HepG2 (cell line): ENCODE measurements at regions not wholly inside any gene's neighbourhood (a gene's known extent, or its start where the extent isn't known, plus 50 kb on each side); places are given as distances from the start of the nearest gene placed in this dataset.

Experiments
- ATAC-seq: fragments of 200-7000 bp; cut with Tn5 transposase; 3 replicates; pipeline ENCODE4 v1.9.1; 2020; ENCODE audit warnings: mild to moderate bottlenecking, moderate library complexity
- BruUV-seq: library from RNA; stranded (reverse); fragments of 400-500 nt; replicated peaks from 2 replicates; lab custom pipeline; 2021; lab: Mats Ljungman, UMichigan
- CTCF ChIA-PET: fragments of 300-600 bp; formaldehyde crosslinking; extraction: SDS; loops from one replicate; lab custom pipeline; 2021; ENCODE audit warnings: low total read pairs, inconsistent platforms, low intra/inter-chr PET ratio; lab: Yijun Ruan, JAX
- POLR2A ChIA-PET: fragments of 350-600 bp; sonication (Branson Sonifier 250); formaldehyde crosslinking; loops from one replicate; lab custom pipeline; 2020; ENCODE audit warnings: antibody characterized with exemption, inconsistent platforms; lab: Yijun Ruan, JAX
- DNase-seq: peaks from one replicate; pipeline ENCODE4 v3.0.0-alpha.2; 2015; ENCODE audit warnings: low spot score
- FAIRE-seq: peaks from 3 replicates; lab custom pipeline; 2011; peaks lifted over from hg19 to GRCh38; lab: Jason Lieb, UNC
- H2AFZ ChIP-seq: one replicate; pipeline ENCODE4 v1.6.1; 2011; ENCODE audit warnings: low read length, inconsistent platforms
- H3K27ac ChIP-seq: fragments of 300-600 bp; 3 replicates; pipeline ENCODE4 v1.8.0; 2011; ENCODE audit warnings: mixed run types, mild to moderate bottlenecking, mixed read lengths, low read length, inconsistent platforms; ENCODE audit not compliant: insufficient read depth; ENCODE audit errors: extremely low read length
- H3K27me3 ChIP-seq, 2 experiments: fragments of 200-600 bp in 1 of 2; 2 replicates in 1 of 2; 3 replicates in 1 of 2; pipeline versions ENCODE4 v1.6.0 to v1.8.0; 2011; ENCODE audit warnings: low read length in 2 of 2, mild to moderate bottlenecking in 2 of 2, moderate library complexity in 2 of 2, inconsistent platforms in 1 of 2; ENCODE audit not compliant: insufficient read depth in 2 of 2, control insufficient read depth in 1 of 2
- H3K36me3 ChIP-seq, 2 experiments: fragments of 200-600 bp in 1 of 2; replicated peaks in 1 of 2; 2 replicates in 1 of 2; 3 replicates in 1 of 2; pipeline versions ENCODE4 v1.5.1 to v1.8.0; 2011; ENCODE audit warnings: low read length in 2 of 2, inconsistent platforms in 1 of 2; ENCODE audit not compliant: insufficient read depth in 2 of 2, control insufficient read depth in 1 of 2
- H3K4me1 ChIP-seq: 2 replicates; pipeline ENCODE4 v1.5.1; 2012; ENCODE audit warnings: low read length, inconsistent platforms; ENCODE audit not compliant: insufficient read depth
- H3K4me2 ChIP-seq: 2 replicates; pipeline ENCODE4 v1.6.0; 2011; ENCODE audit warnings: low read depth, low read length, inconsistent platforms
- H3K4me3 ChIP-seq, 3 experiments: fragments of 200-600 bp in 1 of 3; sonication (generic), shearing (Covaris generic) in 1 of 3; replicated peaks in 1 of 3; 2 replicates each; pipeline ENCODE4 v1.5.1; 2011 to 2016; ENCODE audit warnings: low read length in 3 of 3, inconsistent platforms in 2 of 3, low read depth in 2 of 3, mild to moderate bottlenecking in 2 of 3, control low read depth in 1 of 3, mixed read lengths in 1 of 3; ENCODE audit not compliant: insufficient read depth in 1 of 3
- H3K79me2 ChIP-seq: one replicate; pipeline ENCODE4 v1.6.1; 2011; ENCODE audit warnings: low read length, inconsistent platforms; ENCODE audit not compliant: insufficient read depth
- H3K9ac ChIP-seq: 2 replicates; pipeline ENCODE4 v1.6.0; 2011; ENCODE audit warnings: mild to moderate bottlenecking, low read depth, low read length, inconsistent platforms; ENCODE audit not compliant: insufficient read depth
- H3K9me3 ChIP-seq: 2 replicates; pipeline ENCODE4 v1.5.1; 2012; ENCODE audit warnings: mild to moderate bottlenecking, low read length
- H4K20me1 ChIP-seq: 2 replicates; pipeline ENCODE4 v1.6.0; 2011; ENCODE audit warnings: inconsistent platforms, mild to moderate bottlenecking, low read length, moderate library complexity; ENCODE audit not compliant: insufficient read depth
- ARNT ChIP-seq: fragments of 450-650 bp; IDR thresholded peaks from 2 replicates; pipeline ENCODE4 v1.6.1; 2017
- ATF1 ChIP-seq: IDR thresholded peaks from 2 replicates; pipeline ENCODE4 v1.6.1; 2016; ENCODE audit warnings: mild to moderate bottlenecking, control low read depth
- CAMTA2 ChIP-seq: sonication (generic); formaldehyde crosslinking; IDR thresholded peaks from 2 replicates; pipeline ENCODE4 v1.4.0; 2020; ENCODE audit warnings: mild to moderate bottlenecking, missing genetic modification reagents, borderline replicate concordance
- KAT2B ChIP-seq: fragments of 150-350 bp; IDR thresholded peaks from 2 replicates; pipeline ENCODE4 v1.6.1; 2014; ENCODE audit warnings: low read depth, low read length, borderline replicate concordance
- MAZ ChIP-seq, 2 experiments: sonication (generic) in 1 of 2; formaldehyde crosslinking in 1 of 2; IDR thresholded peaks; 2 replicates each; pipeline versions ENCODE4 v1.5.0 to v1.6.1; 2012 to 2020; ENCODE audit warnings: low read depth in 2 of 2, mild to moderate bottlenecking in 2 of 2, borderline replicate concordance in 1 of 2, improper control_type of control experiment in 1 of 2, low read length in 1 of 2, missing genetic modification reagents in 1 of 2, moderate library complexity in 1 of 2
- MTA1 ChIP-seq: sonication (generic); formaldehyde crosslinking; IDR thresholded peaks from 2 replicates; pipeline ENCODE4 v1.4.0; 2020; ENCODE audit warnings: missing genetic modification reagents, mild to moderate bottlenecking, borderline replicate concordance
- PLRG1 ChIP-seq: fragments of 450-650 bp; conservative IDR thresholded peaks from 2 replicates; pipeline ENCODE4 v1.6.1; 2016
- PRMT3 ChIP-seq: sonication (generic); formaldehyde crosslinking; IDR thresholded peaks from 2 replicates; pipeline ENCODE4 v1.8.1; 2022; ENCODE audit warnings: low read depth, mild to moderate bottlenecking, moderate library complexity, missing genetic modification reagents, borderline replicate concordance
- RFX1 ChIP-seq: fragments of 450-650 bp; IDR thresholded peaks from 2 replicates; pipeline ENCODE4 v1.6.1; 2017
- SMYD3 ChIP-seq: sonication (generic); formaldehyde crosslinking; IDR thresholded peaks from 2 replicates; pipeline ENCODE4 v1.8.1; 2023; ENCODE audit warnings: mild to moderate bottlenecking, missing genetic modification reagents
- SRSF1 ChIP-seq: fragments of 200-400 bp; formaldehyde crosslinking; optimal IDR thresholded peaks from 2 replicates; pipeline ENCODE3; 2017; ENCODE audit warnings: mild to moderate bottlenecking, low read depth, low read length, moderate library complexity
- ZNF432 ChIP-seq: sonication (generic); formaldehyde crosslinking; IDR thresholded peaks from 2 replicates; pipeline ENCODE4 v1.5.0; 2020; ENCODE audit warnings: missing genetic modification reagents, mild to moderate bottlenecking, borderline replicate concordance
- ZNF558 ChIP-seq: sonication (generic); formaldehyde crosslinking; IDR thresholded peaks from 2 replicates; pipeline ENCODE4 v1.9.0; 2022; ENCODE audit warnings: mild to moderate bottlenecking, missing genetic modification reagents, borderline replicate concordance
- ZNF839 ChIP-seq: sonication (generic); formaldehyde crosslinking; IDR thresholded peaks from 2 replicates; pipeline ENCODE4 v1.4.0; 2020; ENCODE audit warnings: missing genetic modification reagents, mild to moderate bottlenecking, borderline replicate concordance
- ZNF850 ChIP-seq: sonication (generic); formaldehyde crosslinking; conservative IDR thresholded peaks from 2 replicates; pipeline ENCODE4 v1.9.0; 2021; ENCODE audit warnings: mild to moderate bottlenecking, missing genetic modification reagents
- ZSCAN30 ChIP-seq: sonication (generic); formaldehyde crosslinking; IDR thresholded peaks from 2 replicates; pipeline ENCODE4 v1.5.0; 2020; ENCODE audit warnings: mild to moderate bottlenecking, missing genetic modification reagents
- WGBS: methylation state at CpG from one replicate; pipeline ENCODE4 v1.1.6; 2017; ENCODE audit warnings: low lambda C conversion rate; 5-methylcytosine and 5-hydroxymethylcytosine counted together
- in situ Hi-C: cut with HindIII; loops from 2 replicates; pipeline ENCODE4 v1.10.0; 2017; ENCODE audit warnings: low pct_unique_long_range_greater_than_20kb; ENCODE audit not compliant: extremely low pct_ligation_motif_present
- intact Hi-C: fragments of 100-400 bp; cut with micrococcal nuclease; formaldehyde crosslinking; loops from one replicate; pipeline ENCODE4 v1.10.0; 2022; ENCODE audit not compliant: unreplicated experiment
- TF ChIP-seq, protein P1 (sequence below): sonication (generic); formaldehyde crosslinking; IDR thresholded peaks from 2 replicates; pipeline ENCODE4 v1.5.0; 2020; ENCODE audit warnings: missing genetic modification reagents
- TF ChIP-seq, protein P2 (sequence below): sonication (generic); formaldehyde crosslinking; conservative IDR thresholded peaks from 2 replicates; pipeline ENCODE4 v1.4.0; 2020; ENCODE audit warnings: missing genetic modification reagents
- TF ChIP-seq, protein P3 (sequence below): sonication (generic); formaldehyde crosslinking; IDR thresholded peaks from 2 replicates; pipeline ENCODE4 v1.4.0; 2020; ENCODE audit warnings: missing genetic modification reagents, borderline replicate concordance
- TF ChIP-seq, protein P4 (sequence below): sonication (generic); formaldehyde crosslinking; IDR thresholded peaks from 2 replicates; pipeline ENCODE4 v1.4.0; 2020; ENCODE audit warnings: missing genetic modification reagents

DNA sequence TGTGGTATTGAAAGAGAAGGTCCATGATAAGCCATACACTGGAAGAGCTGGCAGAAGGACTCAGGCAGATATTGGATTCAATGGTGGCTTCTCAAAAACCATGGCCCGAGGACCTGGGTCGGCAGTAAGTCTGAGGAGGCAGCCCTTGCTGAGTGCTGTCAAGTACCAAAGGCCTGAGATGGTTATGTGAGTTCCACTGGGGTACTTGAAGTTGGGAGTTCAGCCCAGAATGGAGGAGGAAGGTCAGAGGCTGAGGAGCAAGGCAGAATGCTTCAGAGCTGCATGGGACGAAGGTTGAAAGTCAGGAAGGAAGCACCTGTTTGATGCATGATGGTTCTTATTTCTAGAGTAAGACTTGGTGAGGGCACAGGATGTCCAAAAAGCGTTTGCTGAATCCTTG, 194.9 kb downstream of the DIRAS2 start:
- H3K27me3 ChIP-seq = no peaks in the 10 kb centered on the region
- FAIRE-seq (no peak), DNase-seq (no peak), ATAC-seq (no peak)
- no peaks in the 10 kb centered on the region for H3K4me1 ChIP-seq
- H3K9ac ChIP-seq = no peak overlapping the region
- H3K4me3 ChIP-seq = no peak overlapping the region
- TF ChIP-seq SRSF1 (no peak), SMYD3 (no peak), RFX1 (no peak), KAT2B (no peak), MAZ (IDR thresholded peaks at IDR 0.05; ENCODE audit: borderline replicate concordance, low read depth, low read length) (no peak), MAZ (CRISPR knock-in tag; IDR thresholded peaks at IDR 0.05; ENCODE audit: low read depth) (no peak), PRMT3 (CRISPR knock-in tag) (no peak), ARNT (no peak), ZSCAN30 (no peak), ZNF850 (CRISPR knock-in tag) (no peak), PLRG1 (no peak), ZNF558 (CRISPR knock-in tag) (no peak), ZNF839 (CRISPR knock-in tag) (no peak), ATF1 (no peak), ZNF432 (CRISPR knock-in tag) (no peak), CAMTA2 (CRISPR knock-in tag) (no peak), MTA1 (no peak)
- TF ChIP-seq, protein P1, sequence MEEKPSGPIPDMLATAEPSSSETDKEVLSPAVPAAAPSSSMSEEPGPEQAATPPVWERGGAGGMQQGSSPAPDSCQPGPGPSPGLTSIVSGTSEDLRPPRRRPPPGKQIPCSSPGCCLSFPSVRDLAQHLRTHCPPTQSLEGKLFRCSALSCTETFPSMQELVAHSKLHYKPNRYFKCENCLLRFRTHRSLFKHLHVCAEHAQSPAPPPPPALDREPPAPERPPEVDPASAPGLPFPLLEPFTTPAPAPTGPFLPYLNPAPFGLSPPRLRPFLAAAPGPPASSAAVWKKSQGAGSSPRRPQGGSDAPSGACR = no peak
- TF ChIP-seq, protein P2, sequence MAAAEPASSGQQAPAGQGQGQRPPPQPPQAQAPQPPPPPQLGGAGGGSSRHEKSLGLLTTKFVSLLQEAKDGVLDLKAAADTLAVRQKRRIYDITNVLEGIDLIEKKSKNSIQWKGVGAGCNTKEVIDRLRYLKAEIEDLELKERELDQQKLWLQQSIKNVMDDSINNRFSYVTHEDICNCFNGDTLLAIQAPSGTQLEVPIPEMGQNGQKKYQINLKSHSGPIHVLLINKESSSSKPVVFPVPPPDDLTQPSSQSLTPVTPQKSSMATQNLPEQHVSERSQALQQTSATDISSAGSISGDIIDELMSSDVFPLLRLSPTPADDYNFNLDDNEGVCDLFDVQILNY (CRISPR knock-in tag) = no peak
- TF ChIP-seq, protein P3, sequence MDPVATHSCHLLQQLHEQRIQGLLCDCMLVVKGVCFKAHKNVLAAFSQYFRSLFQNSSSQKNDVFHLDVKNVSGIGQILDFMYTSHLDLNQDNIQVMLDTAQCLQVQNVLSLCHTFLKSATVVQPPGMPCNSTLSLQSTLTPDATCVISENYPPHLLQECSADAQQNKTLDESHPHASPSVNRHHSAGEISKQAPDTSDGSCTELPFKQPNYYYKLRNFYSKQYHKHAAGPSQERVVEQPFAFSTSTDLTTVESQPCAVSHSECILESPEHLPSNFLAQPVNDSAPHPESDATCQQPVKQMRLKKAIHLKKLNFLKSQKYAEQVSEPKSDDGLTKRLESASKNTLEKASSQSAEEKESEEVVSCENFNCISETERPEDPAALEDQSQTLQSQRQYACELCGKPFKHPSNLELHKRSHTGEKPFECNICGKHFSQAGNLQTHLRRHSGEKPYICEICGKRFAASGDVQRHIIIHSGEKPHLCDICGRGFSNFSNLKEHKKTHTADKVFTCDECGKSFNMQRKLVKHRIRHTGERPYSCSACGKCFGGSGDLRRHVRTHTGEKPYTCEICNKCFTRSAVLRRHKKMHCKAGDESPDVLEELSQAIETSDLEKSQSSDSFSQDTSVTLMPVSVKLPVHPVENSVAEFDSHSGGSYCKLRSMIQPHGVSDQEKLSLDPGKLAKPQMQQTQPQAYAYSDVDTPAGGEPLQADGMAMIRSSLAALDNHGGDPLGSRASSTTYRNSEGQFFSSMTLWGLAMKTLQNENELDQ (CRISPR knock-in tag) = no peak
- TF ChIP-seq, protein P4, sequence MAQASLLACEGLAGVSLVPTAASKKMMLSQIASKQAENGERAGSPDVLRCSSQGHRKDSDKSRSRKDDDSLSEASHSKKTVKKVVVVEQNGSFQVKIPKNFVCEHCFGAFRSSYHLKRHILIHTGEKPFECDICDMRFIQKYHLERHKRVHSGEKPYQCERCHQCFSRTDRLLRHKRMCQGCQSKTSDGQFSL (CRISPR knock-in tag) = no peak
- H3K27ac ChIP-seq = no peak overlapping the region
- H3K79me2 ChIP-seq = no peaks in the 10 kb centered on the region
- no peaks in the 10 kb centered on the region for H3K9me3 ChIP-seq
- intact Hi-C loops (no loop called here), in situ Hi-C loops (no loop called here)
- 0% methylated on average over 4 of the region's 4 CpGs for WGBS
- H3K36me3 ChIP-seq = no peaks in the 10 kb centered on the region
- no peaks in the 10 kb centered on the region for H4K20me1 ChIP-seq
- ChIA-PET CTCF (no interaction called here), POLR2A (no interaction called here)
- no peak overlapping the region for H3K4me2 ChIP-seq
- BruUV-seq = no TSS peak
- no peak overlapping the region for H2AFZ ChIP-seq
